ENCODE measurements at regions not wholly inside any gene's neighbourhood (a gene's known extent, or its start where the extent isn't known, plus 50 kb on each side); places are given as distances from the start of the nearest gene placed in this dataset.

DNA sequence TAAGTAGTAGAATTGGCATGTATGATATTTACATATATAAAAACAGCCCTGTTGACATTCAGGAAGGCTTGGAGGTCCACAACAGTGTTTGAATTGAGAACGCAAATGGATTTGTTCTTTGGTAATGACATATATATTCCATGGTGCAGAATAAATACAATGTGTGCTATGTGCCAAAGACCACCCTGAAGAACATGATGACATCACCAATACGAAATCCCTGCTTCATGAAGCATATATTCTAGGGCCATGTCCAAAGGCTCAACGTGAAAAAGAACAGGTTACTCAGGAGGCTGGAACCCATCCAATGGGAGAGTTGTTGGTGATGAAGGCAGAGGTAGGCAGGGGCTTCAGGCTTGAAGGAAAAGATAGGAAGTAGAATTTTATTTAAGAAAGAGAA, 423.9 kb upstream of the MAF start:
- H3K27me3 ChIP-seq (replicated peaks; ENCODE audit: insufficient read depth): no peaks in the 10 kb centered on the region
- WGBS: 84% methylated on average over 3 of the region's 3 CpGs
- no peaks in the 10 kb centered on the region for H3K4me1 ChIP-seq (replicated peaks)
- DNase-seq (ENCODE audit: low spot score): no peak
- no peaks in the 10 kb centered on the region for H3K9me3 ChIP-seq
- TF ChIP-seq POLR2AphosphoS5 (IDR thresholded peaks at IDR 0.05): no peak
- TF ChIP-seq POLR2A (IDR thresholded peaks at IDR 0.05): no peak
- TF ChIP-seq CTCF (IDR thresholded peaks at IDR 0.05): no peak
- H3K27ac ChIP-seq: no peak overlapping the region
- H3K4me3 ChIP-seq: no peak overlapping the region
- no peaks in the 10 kb centered on the region for H3K36me3 ChIP-seq
- intact Hi-C loops (cut with DNase I): no loop called here

GRCh38 chr16:80023865-80024264, 423.3 kb upstream of the MAF start:
- Histone ChIP-seq H3K4me1 (replicated peaks) (no peaks in the 10 kb centered on the region), H3K9me3 (no peaks in the 10 kb centered on the region), H3K27me3 (replicated peaks; ENCODE audit: insufficient read depth) (no peaks in the 10 kb centered on the region), H3K27ac (no peak overlapping the region), H3K36me3 (no peaks in the 10 kb centered on the region), H3K4me3 (no peak overlapping the region)
- TF ChIP-seq POLR2A (IDR thresholded peaks at IDR 0.05): no peak
- intact Hi-C loops (cut with DNase I): no loop called here
- DNase-seq (ENCODE audit: low spot score): no peak
- WGBS: 71% methylated on average over 2 of the region's 2 CpGs

GRCh38 chr16:80019395-80019794, 418.9 kb upstream of the MAF start:
- Histone ChIP-seq H3K4me1 (replicated peaks) (no peaks in the 10 kb centered on the region), H3K27me3 (replicated peaks; ENCODE audit: insufficient read depth) (no peaks in the 10 kb centered on the region), H3K27ac (no peak overlapping the region), H3K4me3 (no peak overlapping the region), H3K36me3 (no peaks in the 10 kb centered on the region), H3K9me3 (no peaks in the 10 kb centered on the region)
- 48% methylated on average over 2 of the region's 2 CpGs for WGBS
- TF ChIP-seq POLR2AphosphoS5 (IDR thresholded peaks at IDR 0.05): no peak
- TF ChIP-seq POLR2A (IDR thresholded peaks at IDR 0.05): no peak
- TF ChIP-seq CTCF (IDR thresholded peaks at IDR 0.05): no peak
- intact Hi-C loops (cut with DNase I): no loop called here
- DNase-seq (ENCODE audit: low spot score): no peak

DNA sequence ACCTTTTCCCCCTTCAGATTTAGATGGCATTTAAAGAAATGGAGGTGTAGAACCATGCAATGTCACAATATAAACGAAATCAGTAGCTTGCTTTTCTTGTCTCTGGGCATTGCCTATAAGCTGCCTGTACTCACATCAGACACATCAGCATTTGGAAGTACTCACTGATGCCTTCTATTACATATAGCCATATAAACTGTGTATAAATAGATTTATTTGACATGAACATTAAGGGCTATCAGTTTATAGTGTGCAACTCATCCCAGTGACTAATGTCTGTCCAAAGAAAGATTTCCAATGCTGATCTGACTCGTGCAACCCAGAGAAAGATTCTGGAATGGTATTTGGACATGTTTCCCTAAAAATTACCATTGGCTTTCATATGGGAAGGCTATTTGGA, 417.9 kb upstream of the MAF start:
- intact Hi-C loops (cut with DNase I): no loop called here
- no peak overlapping the region for H3K27ac ChIP-seq
- no peak for DNase-seq (ENCODE audit: low spot score)
- H3K4me3 ChIP-seq: no peak overlapping the region
- H3K9me3 ChIP-seq: no peaks in the 10 kb centered on the region
- H3K27me3 ChIP-seq (replicated peaks; ENCODE audit: insufficient read depth): no peaks in the 10 kb centered on the region
- H3K4me1 ChIP-seq (replicated peaks): no peaks in the 10 kb centered on the region
- TF ChIP-seq POLR2AphosphoS5 (IDR thresholded peaks at IDR 0.05) (no peak), POLR2A (IDR thresholded peaks at IDR 0.05) (no peak)
- WGBS: 30% methylated on average over 2 of the region's 2 CpGs
- no peaks in the 10 kb centered on the region for H3K36me3 ChIP-seq

DNA sequence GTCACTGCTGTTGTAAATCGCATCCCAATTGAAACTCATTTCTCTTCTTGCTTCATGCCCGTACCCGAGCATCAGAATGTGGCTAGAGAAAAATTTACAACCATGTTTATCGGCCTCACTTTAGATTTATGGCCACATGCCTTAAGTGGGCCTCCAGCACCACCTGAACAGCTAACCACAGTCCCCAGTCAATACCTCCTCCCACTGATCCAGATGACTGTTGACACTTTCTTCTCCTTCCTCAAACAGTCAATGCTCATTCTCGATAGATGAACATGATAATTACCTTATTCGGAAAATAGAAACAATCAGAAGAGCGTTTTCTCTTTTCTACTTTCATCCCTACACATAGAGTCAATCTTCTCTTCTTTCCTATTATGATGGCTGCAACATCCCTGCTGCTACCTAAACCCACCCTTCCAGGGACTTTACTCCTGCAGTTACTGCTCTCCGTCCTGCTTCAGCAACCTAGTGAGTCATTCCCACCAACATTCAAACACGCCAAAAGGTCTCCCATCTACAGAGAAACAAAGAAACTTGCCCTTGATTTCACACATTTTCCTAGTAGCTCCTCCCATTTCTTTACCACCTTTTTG, 416.3 kb upstream of the MAF start:
- no peaks in the 10 kb centered on the region for H3K4me1 ChIP-seq (replicated peaks)
- no peak overlapping the region for H3K27ac ChIP-seq
- no peak overlapping the region for H3K4me3 ChIP-seq
- H3K36me3 ChIP-seq: no peaks in the 10 kb centered on the region
- DNase-seq (ENCODE audit: low spot score): no peak
- 80% methylated on average over 9 of the region's 9 CpGs for WGBS
- intact Hi-C loops (cut with DNase I): no loop called here
- no peaks in the 10 kb centered on the region for H3K9me3 ChIP-seq
- no peaks in the 10 kb centered on the region for H3K27me3 ChIP-seq (replicated peaks; ENCODE audit: insufficient read depth)
- TF ChIP-seq POLR2A (IDR thresholded peaks at IDR 0.05) (no peak), POLR2AphosphoS5 (IDR thresholded peaks at IDR 0.05) (no peak), CTCF (IDR thresholded peaks at IDR 0.05) (no peak)

DNA sequence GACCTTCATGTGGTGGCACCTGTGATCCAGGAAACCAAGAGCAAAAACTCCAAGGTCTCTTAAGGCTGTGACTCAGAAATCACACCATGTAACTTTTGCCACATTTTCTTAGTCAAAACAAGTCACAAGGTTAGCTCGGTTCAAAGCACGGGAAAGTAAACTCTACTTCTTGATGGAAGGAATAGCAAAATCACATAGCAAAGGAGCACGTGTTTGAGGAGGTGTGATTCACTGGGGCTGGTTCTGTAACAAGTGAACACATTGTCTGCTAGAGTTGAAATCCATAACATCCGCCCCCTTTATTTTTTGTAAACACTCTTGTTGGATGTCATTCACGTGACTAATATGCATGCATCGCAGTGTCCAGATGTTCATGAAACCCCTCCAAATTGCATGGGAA, 415.0 kb upstream of the MAF start:
- Histone ChIP-seq H3K36me3 (no peaks in the 10 kb centered on the region), H3K4me1 (replicated peaks) (no peaks in the 10 kb centered on the region), H3K9me3 (no peaks in the 10 kb centered on the region), H3K27me3 (replicated peaks; ENCODE audit: insufficient read depth) (no peaks in the 10 kb centered on the region), H3K27ac (no peak overlapping the region), H3K4me3 (no peak overlapping the region)
- intact Hi-C loops (cut with DNase I): no loop called here
- DNase-seq (ENCODE audit: low spot score): no peak
- TF ChIP-seq POLR2A (IDR thresholded peaks at IDR 0.05) (no peak), POLR2AphosphoS5 (IDR thresholded peaks at IDR 0.05) (no peak), CTCF (IDR thresholded peaks at IDR 0.05) (no peak)
- WGBS: 82% methylated on average over 6 of the region's 6 CpGs
